ENCODE measurements at regions not wholly inside any gene's neighbourhood (a gene's known extent, or its start where the extent isn't known, plus 50 kb on each side); places are given as distances from the start of the nearest gene placed in this dataset.

DNA sequence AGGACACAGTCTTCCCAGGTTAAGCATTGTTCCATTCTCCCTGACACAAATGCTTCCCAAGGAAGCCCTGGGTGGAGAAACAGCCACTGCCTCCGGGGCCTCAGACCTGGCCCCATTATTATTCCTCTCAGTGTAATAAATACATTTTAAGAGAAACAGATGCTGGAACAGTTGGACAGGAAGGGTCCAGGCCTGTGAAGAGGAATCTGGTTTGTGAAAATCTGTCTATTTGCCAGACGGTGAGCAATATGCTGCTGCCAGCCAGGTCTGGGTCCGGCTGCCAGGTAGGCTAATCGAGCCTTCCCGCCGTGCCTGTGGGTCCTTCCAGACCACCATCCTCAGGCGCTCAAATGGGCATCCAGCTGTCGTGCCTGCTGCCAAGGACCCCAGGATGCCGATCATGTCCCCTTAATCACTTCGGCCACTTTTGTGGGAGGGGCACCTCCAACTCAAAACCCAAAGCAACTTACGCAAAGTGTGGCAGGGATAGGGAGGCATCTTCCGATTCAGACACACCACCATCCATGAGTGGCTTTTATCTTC, 528.4 kb downstream of the MIAT start:
- Histone ChIP-seq H3K27me3 (replicated peaks; ENCODE audit: insufficient read depth, low read depth, low read length, poor library complexity) (no peaks in the 10 kb centered on the region), H3K4me1 (ENCODE audit: insufficient read depth, low read length, poor library complexity, severe bottlenecking) (no peaks in the 10 kb centered on the region), H3K4me3 (ENCODE audit: low read depth, low read length, poor library complexity, severe bottlenecking) (no peak overlapping the region), H3K36me3 (ENCODE audit: insufficient read depth, low read length, poor library complexity, severe bottlenecking) (no peaks in the 10 kb centered on the region), H3K9me3 (ENCODE audit: low read depth, low read length, poor library complexity, severe bottlenecking) (peaks cover 2% of the 10 kb centered on the region), H3K27ac (ENCODE audit: low read depth, low read length, poor library complexity, severe bottlenecking) (no peak overlapping the region)
- ChIA-PET CTCF (no interaction called here), POLR2A (ENCODE audit: low non-redundant PET) (no interaction called here)
- no TSS peak for BruUV-seq (replicated peaks)
- TF ChIP-seq, protein P1, sequence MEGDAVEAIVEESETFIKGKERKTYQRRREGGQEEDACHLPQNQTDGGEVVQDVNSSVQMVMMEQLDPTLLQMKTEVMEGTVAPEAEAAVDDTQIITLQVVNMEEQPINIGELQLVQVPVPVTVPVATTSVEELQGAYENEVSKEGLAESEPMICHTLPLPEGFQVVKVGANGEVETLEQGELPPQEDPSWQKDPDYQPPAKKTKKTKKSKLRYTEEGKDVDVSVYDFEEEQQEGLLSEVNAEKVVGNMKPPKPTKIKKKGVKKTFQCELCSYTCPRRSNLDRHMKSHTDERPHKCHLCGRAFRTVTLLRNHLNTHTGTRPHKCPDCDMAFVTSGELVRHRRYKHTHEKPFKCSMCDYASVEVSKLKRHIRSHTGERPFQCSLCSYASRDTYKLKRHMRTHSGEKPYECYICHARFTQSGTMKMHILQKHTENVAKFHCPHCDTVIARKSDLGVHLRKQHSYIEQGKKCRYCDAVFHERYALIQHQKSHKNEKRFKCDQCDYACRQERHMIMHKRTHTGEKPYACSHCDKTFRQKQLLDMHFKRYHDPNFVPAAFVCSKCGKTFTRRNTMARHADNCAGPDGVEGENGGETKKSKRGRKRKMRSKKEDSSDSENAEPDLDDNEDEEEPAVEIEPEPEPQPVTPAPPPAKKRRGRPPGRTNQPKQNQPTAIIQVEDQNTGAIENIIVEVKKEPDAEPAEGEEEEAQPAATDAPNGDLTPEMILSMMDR (conservative IDR thresholded peaks at IDR 0.05; ENCODE audit: low read depth, low read length), result no peak
- TF ChIP-seq EZH2 (IDR thresholded peaks at IDR 0.05; ENCODE audit: borderline replicate concordance, low read depth, low read length, poor library complexity, severe bottlenecking), result no peak
- no peak for DNase-seq (ENCODE audit: low spot score)
- intact Hi-C loops (cut with micrococcal nuclease; ENCODE audit: unreplicated experiment), result no loop called here

DNA sequence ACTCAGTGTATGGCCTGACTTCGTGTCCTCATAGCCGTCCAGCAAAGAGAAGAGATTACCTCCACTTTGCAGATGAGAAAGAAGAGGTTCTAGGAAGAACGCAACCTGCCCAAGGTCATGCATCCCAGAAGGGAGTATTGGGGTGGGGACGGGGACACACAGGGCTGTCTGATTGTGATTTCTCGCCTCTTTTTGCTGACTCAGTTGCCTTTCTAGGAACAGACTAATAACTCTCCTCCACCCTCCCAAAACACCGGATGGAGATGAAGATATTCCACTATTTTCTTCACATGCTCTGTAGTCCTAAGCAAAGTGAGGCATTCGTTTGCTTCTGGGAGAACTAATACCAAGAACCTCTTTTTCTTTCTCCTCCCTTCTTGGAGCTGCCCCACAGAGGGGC, 529.3 kb downstream of the MIAT start:
- intact Hi-C loops (cut with micrococcal nuclease; ENCODE audit: unreplicated experiment), result no loop called here
- CTCF ChIA-PET, result no interaction called here
- Histone ChIP-seq H3K27me3 (replicated peaks; ENCODE audit: insufficient read depth, low read depth, low read length, poor library complexity) (no peaks in the 10 kb centered on the region), H3K4me1 (ENCODE audit: insufficient read depth, low read length, poor library complexity, severe bottlenecking) (no peaks in the 10 kb centered on the region), H3K4me3 (ENCODE audit: low read depth, low read length, poor library complexity, severe bottlenecking) (no peak overlapping the region), H3K36me3 (ENCODE audit: insufficient read depth, low read length, poor library complexity, severe bottlenecking) (no peaks in the 10 kb centered on the region), H3K27ac (ENCODE audit: low read depth, low read length, poor library complexity, severe bottlenecking) (no peak overlapping the region), H3K9me3 (ENCODE audit: low read depth, low read length, poor library complexity, severe bottlenecking) (peaks cover 8% of the 10 kb centered on the region)
- BruUV-seq (replicated peaks), result no TSS peak
- no peak for TF ChIP-seq EZH2 (IDR thresholded peaks at IDR 0.05; ENCODE audit: borderline replicate concordance, low read depth, low read length, poor library complexity, severe bottlenecking)
- TF ChIP-seq, protein P1 (conservative IDR thresholded peaks at IDR 0.05; ENCODE audit: low read depth, low read length), result no peak
- no peak for DNase-seq (ENCODE audit: low spot score)
- POLR2A ChIA-PET (ENCODE audit: low non-redundant PET), result no interaction called here

DNA sequence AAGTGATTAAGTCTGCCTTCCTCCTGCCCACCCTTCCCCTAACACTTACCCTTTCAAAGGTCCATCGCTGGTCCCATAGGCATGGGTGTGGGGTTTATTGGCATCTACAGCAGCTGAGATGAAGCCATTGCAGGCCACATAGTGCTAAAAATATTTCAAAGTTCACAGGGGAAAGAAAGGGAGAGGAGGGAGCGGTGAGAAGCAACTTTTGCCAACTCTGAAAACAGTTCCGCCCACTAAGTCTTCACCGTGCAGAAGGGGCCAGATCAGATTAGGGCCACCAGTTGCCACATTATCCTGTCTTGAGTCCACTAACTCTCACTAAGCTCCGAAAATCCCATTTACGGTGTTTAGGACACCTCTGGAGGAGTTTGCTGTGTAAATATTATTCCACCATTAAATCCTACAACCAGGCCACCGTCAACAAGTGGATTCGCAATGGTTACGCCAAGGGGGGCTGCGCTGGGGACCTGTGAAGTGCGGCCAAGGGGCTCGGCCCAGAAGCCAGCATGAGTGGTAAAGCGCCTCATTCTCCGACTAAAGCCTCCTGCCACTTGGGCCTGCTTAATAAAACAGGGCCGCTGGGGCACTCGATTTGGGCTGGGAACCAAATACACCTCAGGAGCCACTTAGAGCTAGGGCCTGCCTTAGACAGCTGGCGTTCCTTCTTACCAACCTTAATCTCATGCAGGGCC, 534.9 kb downstream of the MIAT start:
- Histone ChIP-seq H3K4me3 (ENCODE audit: low read depth, low read length, poor library complexity, severe bottlenecking) (no peak overlapping the region), H3K4me1 (ENCODE audit: insufficient read depth, low read length, poor library complexity, severe bottlenecking) (no peaks in the 10 kb centered on the region), H3K27me3 (replicated peaks; ENCODE audit: insufficient read depth, low read depth, low read length, poor library complexity) (no peaks in the 10 kb centered on the region), H3K27ac (ENCODE audit: low read depth, low read length, poor library complexity, severe bottlenecking) (no peak overlapping the region), H3K9me3 (ENCODE audit: low read depth, low read length, poor library complexity, severe bottlenecking) (peaks cover 8% of the 10 kb centered on the region), H3K36me3 (ENCODE audit: insufficient read depth, low read length, poor library complexity, severe bottlenecking) (no peaks in the 10 kb centered on the region)
- POLR2A ChIA-PET (ENCODE audit: low non-redundant PET), result no interaction called here
- intact Hi-C loops (cut with micrococcal nuclease; ENCODE audit: unreplicated experiment), result no loop called here
- no TSS peak for BruUV-seq (replicated peaks)
- CTCF ChIA-PET, result no interaction called here
- no peak for DNase-seq (ENCODE audit: low spot score)
- TF ChIP-seq EZH2 (IDR thresholded peaks at IDR 0.05; ENCODE audit: borderline replicate concordance, low read depth, low read length, poor library complexity, severe bottlenecking), result no peak
- TF ChIP-seq, protein P1 (conservative IDR thresholded peaks at IDR 0.05; ENCODE audit: low read depth, low read length), result no peak

Measured in A673 (cell line).